Stimulated activated CD4-positive, alpha-beta T cell treated with anti-CD3 and anti-CD28 coated beads, Interleukin-4, amount 100 ng/mL, for 48 hours (primary cell): ENCODE measurements at regions not wholly inside any gene's neighbourhood (a gene's known extent, or its start where the extent isn't known, plus 50 kb on each side); places are given as distances from the start of the nearest gene placed in this dataset.

Experiments used
- DNase-seq, 2 donors: peaks; one replicate each; pipeline ENCODE4 v3.0.0-alpha.2; 2020; ENCODE audit warnings: low read depth in 2 of 2

DNA sequence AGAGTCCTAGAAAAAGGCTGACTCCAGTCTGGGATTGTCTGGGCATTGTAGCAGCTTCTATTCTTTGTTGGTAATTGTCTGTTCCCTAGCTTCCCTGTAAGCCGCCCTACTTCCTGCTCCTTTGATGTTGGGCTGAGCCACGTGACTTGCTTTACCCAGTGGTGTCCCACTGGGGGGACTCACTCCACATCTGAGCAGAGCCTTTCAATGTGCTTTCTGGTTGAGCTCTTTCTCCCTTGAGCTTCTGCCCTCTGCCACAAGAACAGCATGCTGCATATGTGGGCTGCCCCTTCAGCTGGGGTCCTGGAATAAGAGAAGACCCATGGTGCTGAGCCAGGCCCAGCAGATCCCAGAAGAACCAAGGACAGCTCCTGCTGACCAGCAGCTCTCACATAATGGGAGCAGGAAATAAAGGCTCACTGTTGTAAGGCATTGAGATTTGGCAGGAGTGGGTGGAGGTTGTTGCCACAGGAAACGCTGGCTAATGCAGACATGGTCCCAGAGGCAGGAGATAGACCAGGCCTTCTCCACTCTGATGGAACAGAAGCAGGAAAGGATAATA, 276.3 kb upstream of the GJB5 start:
- DNase-seq, result no peak

DNA sequence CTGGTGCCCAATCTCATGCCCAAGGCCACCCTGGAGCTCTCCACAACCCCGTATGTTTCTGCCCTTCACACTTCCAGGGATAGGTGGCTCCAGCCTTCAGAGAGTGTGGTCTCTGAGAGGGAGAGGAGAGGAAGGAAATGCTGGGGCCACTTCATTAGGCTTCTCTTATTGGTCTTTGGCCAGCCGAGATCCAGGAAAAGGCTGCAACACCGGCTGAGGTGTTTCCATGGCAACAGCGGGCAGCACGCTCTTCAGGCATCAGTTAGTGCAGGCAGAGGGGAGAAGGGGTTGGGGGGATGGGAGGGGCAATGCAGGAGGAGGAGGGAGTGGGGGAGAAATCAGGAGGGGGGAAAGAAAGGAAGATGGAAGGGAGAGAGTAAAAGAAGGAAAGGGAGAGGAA, 275.1 kb upstream of the GJB5 start:
- DNase-seq, result no peak

DNA sequence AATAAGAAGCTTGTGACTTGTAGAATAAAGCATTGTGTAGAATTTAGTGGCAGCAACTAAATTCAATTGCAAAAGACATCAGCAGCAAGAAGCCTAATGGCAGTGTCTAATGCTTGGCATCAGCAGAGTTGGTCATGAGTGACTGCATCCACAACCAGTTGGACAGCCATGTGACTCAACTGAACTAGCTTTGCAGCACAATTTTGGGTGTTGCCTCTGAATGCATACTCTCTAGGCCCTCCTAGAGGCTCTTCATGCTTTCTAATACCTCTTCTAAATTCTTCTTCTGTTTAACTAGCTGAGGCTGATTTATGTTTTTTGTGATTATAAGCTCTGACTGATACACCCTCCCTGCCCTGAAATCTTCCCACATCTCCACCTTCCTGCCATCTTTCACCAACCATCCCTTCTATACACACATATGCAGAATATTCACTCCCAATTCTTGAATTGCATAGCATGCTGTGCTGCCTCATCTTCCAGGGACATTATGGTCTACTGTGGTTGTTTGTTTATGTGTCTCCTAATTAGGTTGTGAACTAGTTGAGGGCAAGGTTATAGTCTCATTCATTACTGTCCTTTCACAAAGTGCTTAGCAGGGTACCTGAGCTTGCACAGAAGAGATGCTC, 266.7 kb upstream of the GJB5 start:
- no peak for DNase-seq

- peak in 1 of 2 donors; percentile 8 for DNase-seq
Observed at GRCh38 chr1:34500451-34500850, 254.4 kb upstream of the GJB5 start.

DNA sequence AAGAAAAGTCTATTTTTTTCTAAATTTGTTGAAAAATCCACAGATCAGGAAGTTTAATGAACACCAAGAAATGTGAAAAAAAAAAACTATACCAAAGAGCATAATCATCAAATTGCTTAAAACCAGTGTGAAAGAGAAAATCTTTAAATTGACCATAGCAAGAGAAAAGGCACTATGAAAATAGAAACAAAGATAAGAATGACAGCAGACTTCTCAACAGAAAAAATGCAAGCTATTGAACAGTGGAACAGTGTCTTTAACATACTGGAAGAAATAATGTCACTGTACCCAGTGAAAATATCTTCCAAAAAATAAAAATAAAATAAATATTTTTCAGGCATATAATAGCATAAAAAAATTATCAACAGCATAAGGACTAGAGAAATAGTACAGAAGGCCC, 243.0 kb upstream of the GJB5 start:
- no peak for DNase-seq

DNA sequence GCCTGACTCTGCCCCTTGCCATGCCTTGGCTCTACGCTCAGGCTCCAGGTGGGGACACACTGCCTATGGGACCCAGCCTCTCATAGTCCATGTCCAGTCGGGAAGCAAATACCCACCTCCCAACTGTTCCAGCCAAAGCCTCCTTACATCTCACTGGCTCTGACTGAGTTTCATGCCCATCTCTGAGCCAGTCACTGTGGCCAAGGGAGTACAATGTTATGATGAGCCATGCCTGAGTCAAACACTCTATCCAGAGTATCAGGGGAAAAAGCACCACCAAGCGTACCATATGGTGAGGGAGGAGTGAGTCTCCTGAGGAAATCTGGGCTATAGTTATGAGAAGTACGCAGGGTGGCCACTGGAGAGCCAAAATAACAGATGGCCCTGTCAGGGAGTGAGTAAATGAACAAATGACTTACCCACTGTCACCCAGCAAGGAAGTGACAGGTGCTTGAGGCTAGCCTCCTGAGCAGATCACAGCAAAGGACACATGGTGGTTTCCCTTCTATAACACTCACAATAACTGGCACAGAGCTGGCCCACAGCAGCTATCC, 236.6 kb upstream of the GJB5 start:
- no peak for DNase-seq

DNA sequence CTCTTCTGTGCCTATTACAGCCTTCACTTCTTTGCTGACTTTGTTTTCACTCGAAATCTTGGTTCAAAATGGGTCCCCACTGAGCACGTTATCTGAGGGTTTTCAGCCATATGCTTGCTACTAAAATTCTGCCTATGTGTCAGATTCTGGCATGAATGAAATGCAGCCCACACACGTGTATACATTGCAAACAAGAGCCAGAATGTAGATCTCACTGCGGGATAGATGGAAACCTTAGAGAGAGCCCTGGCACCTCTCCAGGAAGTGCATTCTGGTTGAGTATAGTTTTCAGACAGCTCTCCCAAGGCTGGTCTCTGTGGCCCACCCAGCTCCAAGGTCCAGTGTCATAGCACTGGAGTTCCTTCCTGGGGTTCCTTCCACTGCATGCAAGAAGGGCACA, 234.7 kb upstream of the GJB5 start:
- no peak for DNase-seq

DNA sequence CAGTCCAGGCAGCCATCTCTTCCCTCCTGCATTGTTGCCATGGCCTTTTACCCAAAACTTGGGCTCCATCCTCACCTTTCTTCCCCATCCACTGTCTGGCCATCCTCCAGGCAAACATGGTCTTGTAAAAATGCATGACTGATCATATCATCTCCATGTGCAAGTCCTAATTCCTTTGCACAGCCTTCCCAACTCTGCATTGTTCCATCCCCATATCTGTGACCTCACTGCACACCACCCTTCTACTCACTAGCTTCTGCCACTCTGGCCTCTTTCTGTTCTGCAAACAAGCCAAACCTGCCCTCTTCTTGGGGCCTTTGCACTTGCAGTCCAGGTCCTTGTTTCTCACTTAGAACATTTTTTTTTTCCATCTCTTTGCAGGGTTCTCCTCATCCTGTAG, 230.1 kb upstream of the GJB5 start:
- no peak for DNase-seq

- DNase-seq, result no peak
Observed at GRCh38 chr1:34529935-34530859, 224.7 kb upstream of the GJB5 start.

DNA sequence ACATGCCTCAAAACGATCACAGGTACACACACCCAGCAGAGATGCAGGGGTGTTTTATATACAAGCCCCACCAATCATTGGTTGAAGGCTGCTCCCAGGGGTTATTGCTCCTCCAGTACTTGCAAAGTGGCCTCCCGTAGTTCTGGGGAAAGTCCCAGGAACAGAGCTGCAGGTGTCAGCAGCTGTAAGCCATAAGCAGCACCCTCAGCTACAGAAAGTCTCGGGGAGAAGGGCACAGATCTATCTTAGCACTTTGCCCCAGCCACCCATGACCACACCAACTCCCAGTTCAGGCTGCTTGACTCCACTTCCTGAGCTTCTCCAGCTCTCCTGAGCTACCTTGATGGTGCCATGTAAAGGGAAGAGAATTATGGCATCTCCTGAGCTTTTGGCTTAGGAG, 222.7 kb upstream of the GJB5 start:
- no peak for DNase-seq

DNA sequence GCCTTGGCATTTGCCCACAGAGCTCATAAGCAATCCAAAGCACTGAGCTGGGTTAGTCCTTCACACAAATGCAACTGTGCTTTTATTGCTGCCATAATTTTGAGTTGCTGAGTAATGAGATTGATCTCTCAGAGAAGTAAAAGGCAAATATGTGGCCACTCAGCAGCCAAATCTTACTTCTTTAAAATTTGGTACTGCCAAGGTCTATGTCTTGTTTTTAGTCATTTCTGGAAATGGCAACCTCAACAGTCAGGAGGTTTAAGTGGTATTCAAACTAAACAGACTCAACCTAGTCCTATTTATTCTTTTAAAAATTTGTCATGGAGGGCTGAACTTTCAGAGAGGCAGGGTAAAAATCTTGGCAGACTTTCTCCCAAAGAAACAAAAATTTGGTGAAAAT, 216.4 kb upstream of the GJB5 start:
- no peak for DNase-seq

DNA sequence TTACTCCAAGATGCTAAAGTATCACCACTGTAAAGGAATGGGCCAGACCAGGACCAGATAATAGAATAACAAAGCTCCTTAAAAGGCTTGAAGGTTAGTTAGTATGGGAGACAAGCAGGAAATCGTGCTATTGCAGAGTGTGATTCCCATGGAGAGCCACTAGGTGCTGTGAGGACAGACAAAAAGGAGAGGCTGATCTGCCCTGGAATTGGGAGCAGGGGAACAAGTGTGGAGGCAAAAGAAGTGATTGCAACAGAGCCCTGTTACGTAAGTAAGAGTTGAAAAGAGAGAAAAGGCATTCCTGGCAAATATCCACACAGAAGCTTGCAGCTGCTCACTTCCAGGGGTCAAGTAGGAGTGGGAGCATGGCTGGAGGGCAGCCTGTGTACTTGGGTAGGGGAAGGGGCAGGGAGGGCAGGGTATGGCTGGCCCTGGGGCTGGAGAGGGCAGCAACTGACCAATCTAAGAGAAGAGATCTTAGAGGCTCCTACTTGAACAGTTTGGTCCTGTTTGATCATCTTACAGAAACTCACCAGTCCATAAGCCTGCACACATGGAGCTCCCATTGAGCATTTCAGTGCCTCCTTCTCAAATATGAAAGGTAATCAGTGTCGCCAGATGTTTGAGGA, 207.7 kb upstream of the GJB5 start:
- DNase-seq, result no peak

DNA sequence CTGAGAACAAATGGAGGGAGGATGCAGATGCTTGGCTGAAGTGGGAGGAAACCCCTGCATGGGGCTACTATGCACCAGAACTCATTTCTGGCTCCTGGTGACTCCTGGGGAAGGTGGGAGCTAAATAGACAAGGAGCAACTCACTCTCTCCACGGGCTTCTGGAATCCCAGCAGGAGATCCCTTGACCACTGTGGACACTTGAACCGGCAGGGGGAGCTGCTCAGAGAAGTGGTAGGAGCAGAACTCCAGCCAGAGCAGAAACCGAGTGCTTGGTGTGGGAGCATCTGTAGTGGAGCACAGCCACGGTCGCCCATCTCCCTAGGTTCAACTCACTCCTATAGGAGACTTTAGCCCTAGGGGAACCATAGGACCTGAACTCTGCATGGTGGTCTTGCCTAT, 205.6 kb upstream of the GJB5 start:
- no peak for DNase-seq

DNA sequence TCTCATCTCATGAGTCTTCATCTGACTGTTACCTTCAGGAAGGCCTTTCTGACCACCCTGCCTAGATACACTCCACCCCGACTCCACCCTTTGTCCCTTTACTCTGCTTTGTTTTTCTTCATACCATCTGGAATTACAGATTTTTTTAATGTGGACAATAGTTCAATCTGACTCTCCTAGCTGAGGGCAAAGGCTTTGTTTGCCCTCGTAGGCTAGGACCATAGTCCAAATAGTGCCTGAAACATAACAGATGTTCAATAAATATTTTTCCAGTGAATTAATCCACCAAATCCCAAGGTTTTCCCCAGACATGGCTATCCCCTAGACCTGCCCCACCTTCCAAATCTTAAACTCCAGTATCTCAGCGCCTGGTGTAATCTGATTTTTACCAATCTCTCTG, 176.5 kb upstream of the GJB5 start:
- DNase-seq, result no peak

DNA sequence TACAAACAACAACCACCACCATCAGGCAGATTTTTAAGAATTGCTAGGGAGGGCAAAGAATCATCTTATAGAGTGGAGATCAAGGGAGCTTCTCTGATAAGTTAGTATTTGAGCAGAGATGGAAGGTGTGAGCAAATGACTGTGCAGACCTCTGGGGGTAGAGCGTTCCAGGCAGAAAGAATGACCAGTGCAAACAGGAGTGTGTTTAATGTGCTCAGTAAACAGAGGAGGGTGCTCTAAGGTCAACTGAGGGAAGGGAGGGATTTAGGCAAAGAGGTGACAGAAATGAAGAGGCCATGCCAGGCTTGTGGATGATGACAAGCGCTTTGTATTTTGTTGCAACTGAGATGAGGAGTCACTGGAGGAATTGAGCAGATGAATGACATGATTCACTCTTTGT, 172.5 kb upstream of the GJB5 start:
- DNase-seq, result no peak

DNA sequence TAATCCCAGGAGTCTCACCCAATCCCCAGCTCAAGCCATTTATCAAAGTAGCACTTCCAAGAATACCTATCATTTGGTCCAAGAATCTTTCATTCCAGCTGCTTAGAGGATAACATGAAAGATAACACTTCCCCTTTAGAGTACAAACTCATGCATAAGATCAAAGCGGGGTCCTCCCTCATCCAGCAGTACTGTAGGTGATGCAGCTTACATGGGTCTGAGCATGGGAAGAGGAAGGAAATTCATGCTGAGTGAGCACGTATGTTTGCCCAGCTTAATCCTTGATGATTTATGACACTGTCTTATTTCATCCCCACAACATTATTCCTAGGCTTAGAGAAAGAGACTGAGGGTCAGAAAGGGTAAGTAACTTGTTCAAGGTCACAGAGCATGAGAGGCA, 167.1 kb upstream of the GJB5 start:
- no peak for DNase-seq

GRCh38 chr1:34590211-34590623, 164.6 kb upstream of the GJB5 start:
- DNase-seq, result no peak

- no peak for DNase-seq
Observed at GRCh38 chr1:34591751-34592629, 162.9 kb upstream of the GJB5 start.

GRCh38 chr1:34597877-34598514, 156.9 kb upstream of the GJB5 start:
- peak; percentile 46 to 71 for DNase-seq

GRCh38 chr1:34602907-34603306, 151.9 kb upstream of the GJB5 start:
- no peak for DNase-seq

GRCh38 chr1:34603594-34603993, 151.3 kb upstream of the GJB5 start:
- no peak for DNase-seq
